ENCODE measurements at regions not wholly inside any gene's neighbourhood (a gene's known extent, or its start where the extent isn't known, plus 50 kb on each side); places are given as distances from the start of the nearest gene placed in this dataset.
"Not testable (repeated sequence)": the region's sequence is repeated elsewhere in the genome, so short reads cannot be mapped to it uniquely, and the experiment has no call there.

GRCh38 chr7:124645704-124646103 lies 119.9 kb downstream of the GPR37 start:
- intact Hi-C loops (cut with DNase I): no loop called here
- DNase-seq (no peak), ATAC-seq (no peak)

- no peak for DNase-seq
- no peak for ATAC-seq
- intact Hi-C loops (cut with DNase I): no loop called here
Observed at GRCh38 chr7:124643311-124643811, 122.2 kb downstream of the GPR37 start.

GRCh38 chr7:124635416-124635815 lies 130.2 kb downstream of the GPR37 start:
- no peak for ATAC-seq
- no peak for DNase-seq
- intact Hi-C loops (cut with DNase I): no loop called here

GRCh38 chr7:124633740-124634139 lies 131.9 kb downstream of the GPR37 start:
- ATAC-seq (no peak), DNase-seq (no peak)
- intact Hi-C loops (cut with DNase I): no loop called here

GRCh38 chr7:124630395-124630794 lies 135.2 kb downstream of the GPR37 start:
- intact Hi-C loops (cut with DNase I): no loop called here
- no peak for ATAC-seq
- DNase-seq: no peak

GRCh38 chr7:124618871-124619270 lies 146.7 kb downstream of the GPR37 start:
- no peak for ATAC-seq
- intact Hi-C loops (cut with DNase I): no loop called here
- DNase-seq: no peak

- DNase-seq; ATAC-seq; intact Hi-C loops (cut with DNase I): not testable (repeated sequence)
Observed at GRCh38 chr7:124618051-124618450, 147.5 kb downstream of the GPR37 start.

- intact Hi-C loops (cut with DNase I): no loop called here
- no peak for DNase-seq
- no peak for ATAC-seq
Observed at GRCh38 chr7:124603066-124603465, 162.5 kb downstream of the GPR37 start.

GRCh38 chr7:124597509-124597908 lies 168.1 kb downstream of the GPR37 start:
- no peak for DNase-seq
- no peak for ATAC-seq
- intact Hi-C loops (cut with DNase I): no loop called here

- DNase-seq (no peak), ATAC-seq (no peak)
- intact Hi-C loops (cut with DNase I): no loop called here
Observed at GRCh38 chr7:124596881-124597280, 168.7 kb downstream of the GPR37 start.

GRCh38 chr7:124590814-124591213 lies 174.8 kb downstream of the GPR37 start:
- ATAC-seq: no peak
- intact Hi-C loops (cut with DNase I): no loop called here
- no peak for DNase-seq

- intact Hi-C loops (cut with DNase I): no loop called here
- ATAC-seq (no peak), DNase-seq (no peak)
Observed at GRCh38 chr7:124577256-124577655, 188.3 kb downstream of the GPR37 start.

- ATAC-seq: no peak
- intact Hi-C loops (cut with DNase I): no loop called here
- DNase-seq: no peak
Observed at GRCh38 chr7:124575176-124575575, 190.4 kb downstream of the GPR37 start.

- intact Hi-C loops (cut with DNase I): no loop called here
Observed at GRCh38 chr7:124570558-124570957, 195.0 kb downstream of the GPR37 start.

GRCh38 chr7:124566583-124566982 lies 199.0 kb downstream of the GPR37 start:
- intact Hi-C loops (cut with DNase I): no loop called here
- ATAC-seq: no peak
- no peak for DNase-seq

More at GRCh38 chr7:124570558-124570957, 195.0 kb downstream of the GPR37 start:
- ATAC-seq (no peak), DNase-seq (no peak)

GRCh38 chr7:124557587-124557986 lies 208.0 kb downstream of the GPR37 start:
- ATAC-seq: no peak
- DNase-seq: no peak
- intact Hi-C loops (cut with DNase I): no loop called here

- DNase-seq (no peak), ATAC-seq (no peak)
- intact Hi-C loops (cut with DNase I): no loop called here
Observed at GRCh38 chr7:124557101-124557500, 208.5 kb downstream of the GPR37 start.

- ATAC-seq: no peak
- no peak for DNase-seq
- intact Hi-C loops (cut with DNase I): no loop called here
Observed at GRCh38 chr7:124553502-124553901, 212.1 kb downstream of the GPR37 start.

GRCh38 chr7:124552217-124552616 lies 213.4 kb downstream of the GPR37 start:
- no peak for DNase-seq
- ATAC-seq: no peak
- intact Hi-C loops (cut with DNase I): no loop called here

GRCh38 chr7:124550036-124550435 lies 215.6 kb downstream of the GPR37 start:
- no peak for ATAC-seq
- DNase-seq: no peak
- intact Hi-C loops (cut with DNase I): no loop called here

GRCh38 chr7:124542476-124542875 lies 223.1 kb downstream of the GPR37 start:
- intact Hi-C loops (cut with DNase I): no loop called here

GRCh38 chr7:124536156-124536762 lies 229.3 kb downstream of the GPR37 start:
- intact Hi-C loops (cut with DNase I): no loop called here
- DNase-seq (no peak), ATAC-seq (no peak)

More at GRCh38 chr7:124542476-124542875, 223.1 kb downstream of the GPR37 start:
- DNase-seq: no peak
- no peak for ATAC-seq
